OCI-LY3 (cell line): ENCODE measurements at regions not wholly inside any gene's neighbourhood (a gene's known extent, or its start where the extent isn't known, plus 50 kb on each side); places are given as distances from the start of the nearest gene placed in this dataset.

Source experiments
- H2AFZ ChIP-seq: fragments of 200-600, 300-600 bp; shearing (Covaris generic); 2 replicates; pipeline ENCODE4 v1.6.0; 2014; ENCODE audit warnings: antibody characterized with exemption, low read depth, low read length
- H3K27ac ChIP-seq: fragments of 200-600, 300-600 bp; sonication (generic); 2 replicates; pipeline ENCODE4 v1.5.1; 2014; ENCODE audit warnings: mild to moderate bottlenecking, low read length, moderate library complexity, mixed read lengths
- H3K27me3 ChIP-seq: fragments of 200-600, 300-600 bp; sonication (generic); 2 replicates; pipeline ENCODE4 v1.6.1; 2014; ENCODE audit warnings: low read depth, low read length, mixed read lengths
- H3K36me3 ChIP-seq: fragments of 200-600, 300-600 bp; sonication (generic); replicated peaks from 2 replicates; pipeline ENCODE3; 2014; ENCODE audit warnings: low read depth, low read length, mixed read lengths
- H3K4me1 ChIP-seq: fragments of 300-600, 200-600 bp; sonication (generic); 2 replicates; pipeline ENCODE4 v1.6.1; 2014; ENCODE audit warnings: low read length, mixed read lengths
- H3K4me2 ChIP-seq: fragments of 200-600, 300-600 bp; sonication (generic); 2 replicates; pipeline ENCODE4 v1.6.1; 2014; ENCODE audit warnings: low read length, mixed read lengths
- H3K4me3 ChIP-seq: fragments of 300-600, 200-600 bp; sonication (generic); 2 replicates; pipeline ENCODE4 v1.5.1; 2014; ENCODE audit warnings: antibody characterized with exemption, mild to moderate bottlenecking, low read length, moderate library complexity
- H3K79me2 ChIP-seq: fragments of 300-600, 200-600 bp; shearing (Covaris generic); 2 replicates; pipeline ENCODE4 v1.6.1; 2014; ENCODE audit warnings: mild to moderate bottlenecking, low read length, mixed read lengths
- H3K9ac ChIP-seq: fragments of 300-600, 200-600 bp; shearing (Covaris generic); 2 replicates; pipeline ENCODE4 v1.6.0; 2014; ENCODE audit warnings: mild to moderate bottlenecking, low read length, moderate library complexity
- H3K9me3 ChIP-seq: fragments of 200-600, 300-600 bp; shearing (Covaris generic); 2 replicates; pipeline ENCODE4 v1.6.1; 2014; ENCODE audit warnings: low read length, mixed read lengths; ENCODE audit not compliant: insufficient read depth
- H4K20me1 ChIP-seq: fragments of 200-600, 300-600 bp; sonication (generic); 2 replicates; pipeline ENCODE4 v1.6.1; 2016; ENCODE audit warnings: low read length, mixed read lengths; ENCODE audit not compliant: insufficient read depth
- CTCF ChIP-seq: fragments of 200-600, 300-600 bp; sonication (generic); IDR thresholded peaks from 2 replicates; pipeline ENCODE4 v1.5.1; 2014; ENCODE audit warnings: antibody characterized with exemption, low read length, low read depth
- EZH2phosphoT487 ChIP-seq: fragments of 200-600 bp; shearing (Covaris generic); IDR thresholded peaks from 2 replicates; pipeline ENCODE4 v1.6.1; 2018; ENCODE audit warnings: antibody characterized with exemption, mixed run types, low read depth

GRCh38 chr13:59442944-59443486 lies 720.7 kb downstream of the DIAPH3 start:
- no peaks in the 10 kb centered on the region for H3K79me2 ChIP-seq
- peaks cover 3% of the 10 kb centered on the region for H3K4me1 ChIP-seq
- no peak overlapping the region for H3K4me3 ChIP-seq
- no peak overlapping the region for H2AFZ ChIP-seq
- H3K9ac ChIP-seq: no peak overlapping the region
- no peaks in the 10 kb centered on the region for H4K20me1 ChIP-seq
- no peak overlapping the region for H3K27ac ChIP-seq
- no peak overlapping the region for H3K4me2 ChIP-seq
- TF ChIP-seq CTCF (no peak), EZH2phosphoT487 (no peak)
- H3K9me3 ChIP-seq: no peaks in the 10 kb centered on the region
- no peaks in the 10 kb centered on the region for H3K36me3 ChIP-seq
- 0 out of 2 replicates have a peak, but pooled peaks cover under 1% of the 10 kb centered on the region for H3K27me3 ChIP-seq

DNA sequence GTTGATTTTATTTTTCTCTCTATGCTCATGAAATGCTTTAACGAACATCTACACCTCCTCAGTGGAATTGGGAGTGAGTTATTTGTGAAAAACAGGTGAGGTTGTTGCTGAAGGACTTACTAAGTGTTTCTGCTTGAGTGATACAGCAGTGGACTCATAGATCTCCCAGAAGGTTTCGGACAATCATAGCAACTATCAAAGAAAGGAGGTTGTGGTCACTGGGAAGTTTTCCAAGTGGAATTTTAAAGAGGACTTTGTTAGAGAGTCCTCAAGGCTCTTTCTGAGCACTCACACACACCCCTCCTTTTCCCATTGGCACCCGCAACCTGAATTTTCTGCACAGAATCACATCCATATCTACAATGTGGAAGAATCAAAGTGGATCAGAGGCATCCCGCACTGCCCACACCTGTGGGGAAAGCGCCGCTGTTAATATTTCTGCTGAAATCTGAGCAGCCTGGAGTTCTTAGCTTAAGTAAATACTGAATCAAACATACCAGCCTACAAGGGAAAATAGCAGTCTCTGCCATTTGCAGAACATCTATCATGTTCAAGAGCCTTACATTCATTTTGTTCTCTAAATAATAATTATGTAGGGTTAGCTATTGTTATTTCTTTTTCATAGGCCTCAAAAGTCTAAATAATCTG lies 719.4 kb downstream of the DIAPH3 start:
- H3K9me3 ChIP-seq: no peaks in the 10 kb centered on the region
- no peaks in the 10 kb centered on the region for H4K20me1 ChIP-seq
- H2AFZ ChIP-seq: no peak overlapping the region
- no peak overlapping the region for H3K27ac ChIP-seq
- no peaks in the 10 kb centered on the region for H3K4me1 ChIP-seq
- no peaks in the 10 kb centered on the region for H3K36me3 ChIP-seq
- TF ChIP-seq CTCF (no peak), EZH2phosphoT487 (no peak)
- H3K9ac ChIP-seq: no peak overlapping the region
- H3K79me2 ChIP-seq: no peaks in the 10 kb centered on the region
- H3K27me3 ChIP-seq: 0 out of 2 replicates have a peak, but pooled peaks cover 4% of the 10 kb centered on the region
- no peak overlapping the region for H3K4me2 ChIP-seq
- H3K4me3 ChIP-seq: no peak overlapping the region

GRCh38 chr13:59445812-59446211 lies 717.9 kb downstream of the DIAPH3 start:
- no peak overlapping the region for H3K4me2 ChIP-seq
- TF ChIP-seq EZH2phosphoT487: no peak
- no peak for TF ChIP-seq CTCF
- peaks cover 9% of the 10 kb centered on the region; the same call in 1 of the 2 replicates for H3K27me3 ChIP-seq
- H3K27ac ChIP-seq: no peak overlapping the region
- no peaks in the 10 kb centered on the region for H3K36me3 ChIP-seq
- H3K4me3 ChIP-seq: no peak overlapping the region
- no peak overlapping the region for H2AFZ ChIP-seq
- H3K9me3 ChIP-seq: no peaks in the 10 kb centered on the region
- H3K79me2 ChIP-seq: no peaks in the 10 kb centered on the region
- H3K9ac ChIP-seq: no peak overlapping the region
- H4K20me1 ChIP-seq: no peaks in the 10 kb centered on the region
- H3K4me1 ChIP-seq: no peaks in the 10 kb centered on the region

GRCh38 chr13:59446391-59446790 lies 717.3 kb downstream of the DIAPH3 start:
- H3K36me3 ChIP-seq: no peaks in the 10 kb centered on the region
- H3K4me3 ChIP-seq: no peak overlapping the region
- H3K27ac ChIP-seq: no peak overlapping the region
- no peak overlapping the region for H3K9ac ChIP-seq
- H2AFZ ChIP-seq: no peak overlapping the region
- H4K20me1 ChIP-seq: no peaks in the 10 kb centered on the region
- H3K4me1 ChIP-seq: no peaks in the 10 kb centered on the region
- TF ChIP-seq EZH2phosphoT487: no peak
- TF ChIP-seq CTCF: no peak
- H3K79me2 ChIP-seq: no peaks in the 10 kb centered on the region
- no peaks in the 10 kb centered on the region for H3K9me3 ChIP-seq
- H3K27me3 ChIP-seq: peaks cover 9% of the 10 kb centered on the region; the same call in 1 of the 2 replicates
- H3K4me2 ChIP-seq: no peak overlapping the region
